HUES6 (cell line): ENCODE measurements at regions not wholly inside any gene's neighbourhood (a gene's known extent, or its start where the extent isn't known, plus 50 kb on each side); places are given as distances from the start of the nearest gene placed in this dataset.

Experiments
- H3K27ac ChIP-seq: 2 replicates; pipeline ENCODE4 v1.7.0; 2013; ENCODE audit warnings: low read depth, mild to moderate bottlenecking, low read length, inconsistent platforms
- H3K27me3 ChIP-seq: 2 replicates; pipeline ENCODE4 v1.6.1; 2013; ENCODE audit warnings: low read length; ENCODE audit not compliant: control insufficient read depth, insufficient read depth
- H3K36me3 ChIP-seq: 2 replicates; pipeline ENCODE4 v1.6.1; 2013; ENCODE audit warnings: low read length; ENCODE audit not compliant: control insufficient read depth, insufficient read depth
- H3K4me1 ChIP-seq: 2 replicates; pipeline ENCODE4 v1.6.1; 2013; ENCODE audit warnings: low read length; ENCODE audit not compliant: control insufficient read depth, insufficient read depth
- H3K4me3 ChIP-seq: 2 replicates; pipeline ENCODE4 v1.5.1; 2013; ENCODE audit warnings: low read depth, low read length
- H3K9ac ChIP-seq: one replicate; pipeline ENCODE4 v1.6.1; 2013; ENCODE audit warnings: mild to moderate bottlenecking, low read length
- H3K9me3 ChIP-seq: 2 replicates; pipeline ENCODE4 v1.6.1; 2013; ENCODE audit warnings: low read depth, low read length; ENCODE audit not compliant: control insufficient read depth, insufficient read depth

DNA sequence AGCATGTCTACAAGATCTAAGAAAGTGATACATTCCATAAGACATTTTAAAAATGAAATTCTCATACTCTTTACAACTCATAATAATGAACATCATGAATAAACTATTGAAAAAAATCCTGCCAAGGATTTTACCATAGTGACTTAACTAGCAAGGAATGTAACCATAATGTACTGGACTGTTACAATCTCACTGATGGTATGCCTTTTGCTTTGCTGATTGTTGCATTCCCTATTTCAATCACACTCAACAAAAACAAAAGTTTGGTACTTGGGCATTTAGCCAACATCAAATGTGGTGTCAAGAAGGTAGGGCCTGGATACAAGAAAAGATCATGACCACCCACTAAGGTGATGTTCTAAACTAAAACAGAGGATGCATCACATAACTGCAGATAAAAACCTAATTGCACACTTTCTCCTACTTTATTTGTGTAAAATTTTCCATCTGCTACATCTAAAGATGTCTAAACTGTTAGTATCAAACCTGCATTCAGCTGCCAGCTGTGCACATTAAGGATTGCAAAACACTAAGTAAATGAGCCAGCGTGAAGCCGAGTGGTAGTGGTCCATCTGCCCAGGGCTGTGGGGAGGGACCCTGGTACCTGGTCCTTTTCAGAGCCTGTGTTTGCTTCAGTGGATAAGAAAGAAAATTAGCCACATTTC lies 564.4 kb downstream of the ZEB2 start:
- Histone ChIP-seq H3K4me3 (no peak overlapping the region), H3K4me1 (peaks cover 12% of the 10 kb centered on the region), H3K9ac (no peak overlapping the region), H3K36me3 (no peaks in the 10 kb centered on the region), H3K27me3 (no peaks in the 10 kb centered on the region), H3K27ac (no peak overlapping the region), H3K9me3 (no peaks in the 10 kb centered on the region)

DNA sequence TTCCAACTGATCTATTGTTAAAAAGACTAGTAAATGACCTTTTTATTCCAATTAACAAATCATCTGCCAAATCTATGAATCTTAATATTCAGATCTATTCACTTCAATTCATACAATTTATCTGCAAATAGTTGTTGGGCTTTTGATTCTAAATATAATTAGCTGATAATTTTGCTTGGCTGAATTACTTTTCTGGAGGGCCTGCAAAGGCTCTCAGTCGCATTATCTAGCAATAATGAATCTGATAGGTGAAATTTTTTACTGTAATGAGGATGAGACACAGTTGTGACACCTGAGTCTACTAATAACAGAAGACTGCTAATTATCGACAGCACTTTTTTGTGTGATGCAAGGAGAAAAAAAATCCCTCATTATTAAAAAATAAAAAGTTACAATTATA lies 565.1 kb downstream of the ZEB2 start:
- Histone ChIP-seq H3K36me3 (no peaks in the 10 kb centered on the region), H3K27me3 (no peaks in the 10 kb centered on the region), H3K9ac (no peak overlapping the region), H3K4me3 (no peak overlapping the region), H3K27ac (no peak overlapping the region), H3K4me1 (peaks cover 12% of the 10 kb centered on the region), H3K9me3 (no peaks in the 10 kb centered on the region)

DNA sequence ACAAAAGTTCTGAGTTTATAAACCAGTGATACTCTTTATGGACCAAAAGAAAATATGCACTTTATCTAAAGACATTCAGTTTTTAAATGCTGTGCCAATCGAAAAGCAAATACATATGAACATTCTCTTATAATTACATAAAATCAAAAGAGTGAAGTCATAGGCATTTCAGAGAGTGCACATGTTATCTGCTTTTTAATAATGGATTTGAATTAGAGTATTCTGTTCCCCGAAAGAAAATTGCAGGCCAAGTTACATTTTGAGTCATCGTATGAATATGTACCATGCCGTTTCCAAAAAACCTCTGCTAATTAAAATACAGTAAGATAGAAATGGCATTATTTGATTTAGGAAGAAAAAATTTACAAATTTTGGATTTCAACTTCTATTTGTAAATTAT lies 565.7 kb downstream of the ZEB2 start:
- no peak overlapping the region for H3K9ac ChIP-seq
- no peak overlapping the region for H3K4me3 ChIP-seq
- H3K4me1 ChIP-seq, result peaks cover 12% of the 10 kb centered on the region
- no peaks in the 10 kb centered on the region for H3K9me3 ChIP-seq
- H3K36me3 ChIP-seq, result no peaks in the 10 kb centered on the region
- H3K27me3 ChIP-seq, result no peaks in the 10 kb centered on the region
- no peak overlapping the region for H3K27ac ChIP-seq

DNA sequence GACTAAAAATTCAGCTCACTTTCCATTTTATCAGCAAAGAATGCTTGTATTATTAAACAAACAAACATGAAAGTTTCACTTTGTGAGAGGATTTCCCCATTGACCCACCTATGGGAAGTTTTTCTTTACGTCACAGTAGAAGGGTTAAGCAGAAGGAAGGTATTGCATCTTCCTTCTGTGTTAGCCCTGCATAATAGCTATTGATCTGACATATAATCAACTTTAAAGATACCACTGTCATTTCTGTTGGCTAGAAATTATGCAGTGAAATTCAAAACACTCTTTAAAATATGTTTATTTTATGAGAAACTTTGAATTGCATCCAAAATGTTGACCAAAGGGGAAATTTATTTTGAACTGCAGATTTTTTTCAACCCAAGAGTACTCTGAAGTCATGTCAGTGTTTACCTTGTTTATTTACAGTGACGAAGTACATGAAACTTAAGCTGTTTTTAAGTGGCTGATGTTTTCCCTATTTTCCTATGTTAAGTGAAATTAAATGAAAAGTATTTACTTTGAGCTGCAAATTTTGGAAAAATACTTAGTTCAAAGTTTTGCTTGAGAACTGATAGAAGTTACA lies 566.4 kb downstream of the ZEB2 start:
- Histone ChIP-seq H3K4me1 (peaks cover 12% of the 10 kb centered on the region), H3K27me3 (no peaks in the 10 kb centered on the region), H3K27ac (peak overlapping the region; percentile 68; the same call in 1 of the 2 replicates), H3K9me3 (no peaks in the 10 kb centered on the region), H3K9ac (no peak overlapping the region), H3K36me3 (no peaks in the 10 kb centered on the region), H3K4me3 (no peak overlapping the region)

DNA sequence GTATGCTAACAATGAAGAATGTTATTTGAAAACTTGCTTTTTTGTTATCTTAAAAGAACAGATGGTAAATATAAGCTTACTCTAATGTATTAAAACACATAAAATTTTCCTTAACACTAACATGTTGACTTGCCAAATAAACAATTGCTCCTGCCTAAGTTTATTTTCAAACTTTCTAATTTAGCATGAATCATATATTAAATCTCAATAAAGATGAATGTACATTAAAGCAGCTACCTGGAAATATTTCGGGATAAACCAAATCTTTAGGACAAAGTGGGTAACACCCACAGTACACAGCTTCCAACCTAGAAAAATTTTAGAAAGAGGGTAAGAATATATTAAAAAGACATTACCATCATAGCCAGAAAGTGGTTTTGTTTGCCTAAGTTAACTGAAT lies 567.4 kb downstream of the ZEB2 start:
- Histone ChIP-seq H3K4me1 (peaks cover 12% of the 10 kb centered on the region), H3K4me3 (no peak overlapping the region), H3K27me3 (no peaks in the 10 kb centered on the region), H3K9ac (no peak overlapping the region), H3K9me3 (no peaks in the 10 kb centered on the region), H3K36me3 (no peaks in the 10 kb centered on the region), H3K27ac (no peak overlapping the region)

DNA sequence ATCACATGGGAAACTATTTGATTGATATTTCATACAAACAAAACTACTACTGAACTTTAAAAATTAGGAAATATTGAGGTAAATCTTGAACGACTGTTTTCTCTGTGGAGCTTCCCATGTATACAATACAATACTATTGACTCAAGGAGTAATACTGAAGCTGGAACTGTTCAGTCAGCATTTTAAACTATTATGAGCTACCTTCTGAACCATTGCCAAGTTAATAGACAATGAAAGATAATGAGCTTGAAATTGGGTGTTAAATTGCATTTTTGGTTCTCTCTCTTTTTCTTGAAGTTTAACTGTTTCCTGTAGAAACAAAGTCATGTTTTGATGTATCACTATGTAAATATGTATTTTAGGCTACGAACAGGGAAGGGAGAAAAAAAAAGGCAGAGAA lies 569.2 kb downstream of the ZEB2 start:
- peaks cover 9% of the 10 kb centered on the region for H3K4me1 ChIP-seq
- no peak overlapping the region for H3K9ac ChIP-seq
- H3K27me3 ChIP-seq, result no peaks in the 10 kb centered on the region
- no peaks in the 10 kb centered on the region for H3K36me3 ChIP-seq
- no peak overlapping the region for H3K27ac ChIP-seq
- H3K9me3 ChIP-seq, result no peaks in the 10 kb centered on the region
- H3K4me3 ChIP-seq, result no peak overlapping the region

DNA sequence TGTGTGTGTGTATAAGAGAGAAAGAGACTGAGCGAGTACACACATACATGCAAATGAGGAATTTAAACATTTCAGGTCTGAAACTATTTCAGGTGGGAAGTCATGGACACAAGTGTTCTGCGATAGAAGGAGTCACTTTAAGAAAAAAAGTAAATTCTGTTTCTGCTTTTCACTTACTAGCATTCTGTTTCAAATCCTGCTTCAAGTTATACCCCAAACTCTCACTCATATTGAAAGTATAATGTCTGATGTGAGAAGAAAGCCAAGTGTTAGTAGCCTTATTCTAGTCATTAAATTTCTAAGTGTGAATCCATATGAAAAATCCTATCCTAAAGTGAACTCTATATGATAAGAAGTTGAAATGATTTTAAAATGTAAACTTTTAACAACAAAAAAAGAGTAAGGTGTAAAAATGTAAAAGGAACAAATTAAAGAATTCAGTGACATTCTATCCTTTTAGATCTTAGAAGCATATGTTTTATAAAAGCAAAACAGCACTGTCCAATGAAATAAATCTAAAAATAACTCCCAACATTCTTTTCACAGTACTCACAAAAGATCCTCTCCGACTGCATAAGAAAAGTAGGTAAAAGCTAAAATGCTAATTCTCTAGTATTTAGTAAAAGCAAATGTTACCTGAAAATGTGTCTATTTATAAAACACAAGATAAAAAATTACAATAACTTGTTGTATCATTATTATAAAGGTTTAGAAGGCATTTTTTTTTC lies 570.6 kb downstream of the ZEB2 start:
- H3K27me3 ChIP-seq, result no peaks in the 10 kb centered on the region
- no peak overlapping the region for H3K27ac ChIP-seq
- H3K4me1 ChIP-seq, result peaks cover 9% of the 10 kb centered on the region
- no peaks in the 10 kb centered on the region for H3K36me3 ChIP-seq
- H3K9ac ChIP-seq, result no peak overlapping the region
- no peak overlapping the region for H3K4me3 ChIP-seq
- H3K9me3 ChIP-seq, result no peaks in the 10 kb centered on the region

DNA sequence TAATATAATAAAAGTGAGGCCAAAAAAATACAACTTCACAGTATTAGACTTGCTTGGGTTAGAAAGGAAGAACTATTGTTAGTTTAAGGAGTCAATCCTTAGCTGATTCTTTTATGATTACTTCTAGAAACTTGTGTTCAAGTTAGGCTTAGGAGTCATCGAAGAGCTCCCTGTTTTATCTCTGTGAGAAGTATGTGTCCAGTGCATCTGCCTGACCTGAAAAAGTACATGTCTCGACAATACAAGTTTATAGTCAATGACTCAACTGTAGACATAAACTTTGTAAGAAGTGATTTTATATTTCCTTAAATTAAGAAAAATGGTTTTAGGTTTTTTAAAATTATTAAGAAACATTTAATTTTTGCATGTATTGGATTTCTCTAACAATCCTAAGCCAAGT lies 571.2 kb downstream of the ZEB2 start:
- peaks cover 7% of the 10 kb centered on the region for H3K4me1 ChIP-seq
- no peaks in the 10 kb centered on the region for H3K9me3 ChIP-seq
- H3K36me3 ChIP-seq, result no peaks in the 10 kb centered on the region
- no peak overlapping the region for H3K9ac ChIP-seq
- H3K4me3 ChIP-seq, result no peak overlapping the region
- no peaks in the 10 kb centered on the region for H3K27me3 ChIP-seq
- H3K27ac ChIP-seq, result no peak overlapping the region

DNA sequence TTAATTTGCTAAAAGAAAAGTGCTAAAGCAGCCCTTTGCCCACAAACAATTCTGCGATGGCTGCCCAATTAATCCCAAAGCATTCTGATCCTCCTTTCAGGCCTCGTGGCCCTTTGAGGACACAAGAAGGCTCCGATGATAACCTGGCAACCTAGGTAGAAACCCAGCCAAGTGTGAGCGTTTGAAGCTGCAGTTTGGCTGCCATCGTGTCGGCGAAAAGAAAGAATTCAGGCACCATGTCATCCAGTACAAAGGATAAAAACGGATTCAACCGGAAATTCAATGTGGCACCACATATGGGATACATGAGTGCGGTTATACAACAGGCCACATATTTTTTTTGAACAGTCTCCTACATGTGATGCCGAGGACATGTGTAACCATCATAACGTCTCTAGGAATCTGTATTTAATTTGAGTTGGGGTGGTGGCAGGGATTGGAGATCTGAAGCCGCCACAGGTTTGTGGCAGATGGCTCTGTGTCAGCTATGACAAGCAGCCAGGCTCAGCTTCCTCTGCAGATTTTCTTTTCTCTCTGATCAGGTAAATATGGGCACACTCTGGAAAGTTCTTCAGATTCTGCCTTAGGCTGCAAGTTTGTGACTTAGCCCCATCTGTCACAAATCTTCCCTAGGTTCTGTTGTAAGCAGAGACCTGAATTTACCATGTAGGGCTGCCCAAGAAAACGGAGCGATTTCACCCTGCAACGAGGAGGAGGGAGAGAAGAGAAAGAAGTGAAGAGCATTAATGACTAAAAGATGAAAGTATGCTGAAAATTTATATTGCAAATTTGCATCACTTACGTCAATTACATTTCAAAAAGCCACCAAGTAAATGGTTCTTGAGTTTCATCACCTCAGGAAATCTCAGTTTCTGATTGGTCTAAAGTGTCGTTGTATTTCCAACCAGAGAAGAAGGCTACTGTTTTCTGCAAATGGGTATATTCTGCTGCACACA lies 573.2 kb downstream of the ZEB2 start:
- Histone ChIP-seq H3K4me3 (no peak overlapping the region), H3K4me1 (no peaks in the 10 kb centered on the region), H3K9ac (no peak overlapping the region), H3K27ac (no peak overlapping the region), H3K9me3 (no peaks in the 10 kb centered on the region), H3K27me3 (no peaks in the 10 kb centered on the region), H3K36me3 (no peaks in the 10 kb centered on the region)

DNA sequence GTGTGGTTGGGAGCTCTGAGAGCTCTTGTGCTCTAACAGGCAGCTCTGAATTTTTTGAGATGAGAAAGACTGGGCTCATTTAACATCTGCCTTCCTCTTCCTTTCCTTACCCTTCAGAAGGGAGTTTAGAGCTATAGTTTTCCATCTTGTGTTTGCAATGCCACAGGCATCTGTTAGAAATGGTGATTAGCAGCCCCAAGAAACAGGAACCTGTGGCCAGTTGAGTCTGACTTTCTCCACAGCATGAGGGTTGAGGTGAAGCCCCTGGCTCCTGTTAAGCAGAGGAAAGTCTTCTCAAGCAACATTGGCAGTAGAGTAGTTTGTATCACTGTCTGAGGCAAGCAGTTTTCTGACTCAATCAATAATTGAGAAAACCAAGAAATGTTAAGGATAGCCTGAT lies 577.4 kb downstream of the ZEB2 start:
- Histone ChIP-seq H3K9ac (no peak overlapping the region), H3K4me3 (no peak overlapping the region), H3K36me3 (no peaks in the 10 kb centered on the region), H3K9me3 (no peaks in the 10 kb centered on the region), H3K27me3 (peaks cover 8% of the 10 kb centered on the region), H3K27ac (no peak overlapping the region), H3K4me1 (peaks cover 20% of the 10 kb centered on the region; the same call in 1 of the 2 replicates)
